SK-N-SH treated with all-trans-retinoic acid at 6 μM for 48 hours (cell line): ENCODE measurements at regions not wholly inside any gene's neighbourhood (a gene's known extent, or its start where the extent isn't known, plus 50 kb on each side); places are given as distances from the start of the nearest gene placed in this dataset.
"Not testable (repeated sequence)": the region's sequence is repeated elsewhere in the genome, so short reads cannot be mapped to it uniquely, and the experiment has no call there.

Source experiments
- ATAC-seq: fragments of 200-7000 bp; cut with Tn5 transposase; 3 replicates; pipeline ENCODE4 v1.9.1; 2020; ENCODE audit warnings: mild to moderate bottlenecking, moderate library complexity
- ARNTL ChIP-seq: fragments of 450-650 bp; formaldehyde crosslinking; IDR thresholded peaks from 2 replicates; pipeline ENCODE4 v1.5.0; 2020; ENCODE audit warnings: low read depth, mild to moderate bottlenecking, moderate library complexity, borderline replicate concordance
- BACH2 ChIP-seq: fragments of 250-450 bp; sonication (Bioruptor Pico); IDR thresholded peaks from 2 replicates; pipeline ENCODE4 v1.9.0; 2021; ENCODE audit warnings: mild to moderate bottlenecking, borderline replicate concordance
- CREB5 ChIP-seq: fragments of 250-450 bp; sonication (Bioruptor Pico); IDR thresholded peaks from 2 replicates; pipeline ENCODE4 v1.5.1; 2020; ENCODE audit warnings: low read depth, mild to moderate bottlenecking, moderate library complexity
- CSDC2 ChIP-seq: fragments of 250-450 bp; sonication (Bioruptor Pico); IDR thresholded peaks from 2 replicates; pipeline ENCODE4 v1.5.0; 2020; ENCODE audit warnings: mild to moderate bottlenecking, moderate library complexity
- ESRRG ChIP-seq: fragments of 250-450 bp; sonication (Bioruptor Pico); IDR thresholded peaks from 2 replicates; pipeline ENCODE4 v1.6.1; 2021; ENCODE audit warnings: mild to moderate bottlenecking
- GLIS3 ChIP-seq: fragments of 250-450 bp; sonication (Bioruptor Pico); IDR thresholded peaks from 2 replicates; pipeline ENCODE4 v1.5.0; 2020; ENCODE audit warnings: mild to moderate bottlenecking, moderate library complexity
- ISL1 ChIP-seq: fragments of 250-450 bp; sonication (Bioruptor Pico); IDR thresholded peaks from 2 replicates; pipeline ENCODE4 v2.1.2; 2022; ENCODE audit warnings: mild to moderate bottlenecking, moderate library complexity
- OSR1 ChIP-seq: fragments of 250-450 bp; sonication (Bioruptor Pico); IDR thresholded peaks from 2 replicates; pipeline ENCODE4 v1.8.0; 2022; ENCODE audit warnings: moderate library complexity, mild to moderate bottlenecking, inconsistent platforms
- PATZ1 ChIP-seq: fragments of 250-450 bp; sonication (Bioruptor Pico); IDR thresholded peaks from 2 replicates; pipeline ENCODE4 v1.8.0; 2020; ENCODE audit warnings: mild to moderate bottlenecking, moderate library complexity, borderline replicate concordance
- PPARA ChIP-seq: fragments of 250-450 bp; sonication (Bioruptor Pico); IDR thresholded peaks from 2 replicates; pipeline ENCODE4 v1.5.0; 2020; ENCODE audit warnings: mild to moderate bottlenecking, borderline replicate concordance
- RARB ChIP-seq: fragments of 250-450 bp; sonication (Bioruptor Pico); IDR thresholded peaks from 2 replicates; pipeline ENCODE4 v1.8.0; 2021; ENCODE audit warnings: mild to moderate bottlenecking, moderate library complexity
- SNAI2 ChIP-seq: fragments of 250-450 bp; sonication (Bioruptor Pico); IDR thresholded peaks from 2 replicates; pipeline ENCODE4 v1.5.0; 2020; ENCODE audit warnings: mild to moderate bottlenecking, moderate library complexity
- TCF4 ChIP-seq: fragments of 250-450 bp; sonication (Bioruptor Pico); IDR thresholded peaks from 2 replicates; pipeline ENCODE4 v1.8.0; 2021; ENCODE audit warnings: mild to moderate bottlenecking, moderate library complexity, borderline replicate concordance
- TOX ChIP-seq: fragments of 250-450 bp; sonication (Bioruptor Pico); IDR thresholded peaks from 2 replicates; pipeline ENCODE4 v1.8.0; 2021; ENCODE audit warnings: mild to moderate bottlenecking, moderate library complexity, borderline replicate concordance
- TSHZ2 ChIP-seq: fragments of 250-450 bp; sonication (Bioruptor Pico); IDR thresholded peaks from 2 replicates; pipeline ENCODE4 v1.5.0; 2020; ENCODE audit warnings: mild to moderate bottlenecking, moderate library complexity
- ZC3H10 ChIP-seq: fragments of 250-450 bp; sonication (Bioruptor Pico); IDR thresholded peaks from 2 replicates; pipeline ENCODE4 v1.5.1; 2021; ENCODE audit warnings: mild to moderate bottlenecking, moderate library complexity
- ZFP30 ChIP-seq: fragments of 450-650 bp; formaldehyde crosslinking; IDR thresholded peaks from 2 replicates; pipeline ENCODE4 v1.5.0; 2022; ENCODE audit warnings: mild to moderate bottlenecking, moderate library complexity
- ZNF565 ChIP-seq: fragments of 450-650 bp; formaldehyde crosslinking; conservative IDR thresholded peaks from 2 replicates; pipeline ENCODE4 v1.5.0; 2020; ENCODE audit warnings: low read depth, mild to moderate bottlenecking, moderate library complexity
- ZNF70 ChIP-seq: fragments of 450-650 bp; formaldehyde crosslinking; IDR thresholded peaks from 2 replicates; pipeline ENCODE4 v1.5.0; 2020; ENCODE audit warnings: mild to moderate bottlenecking, moderate library complexity
- ZNF8 ChIP-seq: fragments of 450-650 bp; formaldehyde crosslinking; IDR thresholded peaks from 2 replicates; pipeline ENCODE4 v1.5.0; 2020; ENCODE audit warnings: mild to moderate bottlenecking, moderate library complexity
- TF ChIP-seq, protein P1 (sequence below): fragments of 250-450 bp; sonication (Bioruptor Pico); IDR thresholded peaks from 2 replicates; pipeline ENCODE4 v1.8.0; 2021; ENCODE audit warnings: low read depth, mild to moderate bottlenecking, moderate library complexity, borderline replicate concordance
- TF ChIP-seq, protein P2 (sequence below): fragments of 250-450 bp; sonication (Bioruptor Pico); IDR thresholded peaks from 2 replicates; pipeline ENCODE4 v1.5.1; 2021; ENCODE audit warnings: mild to moderate bottlenecking, moderate library complexity

DNA sequence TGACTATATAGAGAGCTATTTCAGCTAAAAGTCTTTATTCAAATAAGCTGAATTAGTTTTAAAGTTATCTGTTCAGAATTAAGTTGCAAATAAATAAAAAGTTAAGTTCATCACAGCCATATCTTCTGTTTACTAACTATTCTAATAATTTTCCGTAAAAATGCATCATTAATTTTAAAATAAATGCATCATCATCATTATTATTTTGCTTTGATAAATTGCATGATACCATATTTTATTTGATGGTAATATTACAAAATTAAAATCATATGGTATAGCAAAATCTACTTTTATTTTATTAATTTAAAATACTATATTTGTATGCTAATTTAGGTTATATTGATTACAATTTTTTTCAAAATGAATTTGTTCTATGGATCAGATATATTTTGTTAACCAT lies 357.3 kb upstream of the NDST4 start:
- no peak for ATAC-seq

DNA sequence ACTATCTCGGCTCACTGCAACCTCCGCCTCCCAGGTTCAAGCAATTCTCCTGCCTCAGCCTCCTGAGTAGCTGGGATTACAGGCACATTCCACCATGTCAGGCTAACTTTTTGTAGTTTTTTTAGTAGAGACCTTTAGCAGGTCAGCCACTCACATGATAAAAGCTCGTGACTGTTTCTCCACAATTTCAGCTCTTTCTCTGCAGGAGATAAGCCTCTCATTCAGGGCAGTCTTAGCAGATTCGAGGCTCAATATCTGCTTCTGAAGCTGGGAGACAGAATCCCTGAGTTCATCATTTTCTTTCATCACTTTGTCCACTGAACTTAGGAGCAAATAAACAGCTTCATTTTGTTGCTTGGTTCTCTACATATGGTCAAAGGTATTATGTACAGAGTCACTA lies 345.9 kb upstream of the NDST4 start:
- not testable (repeated sequence) for ATAC-seq

More for the DNA sequence above, 357.3 kb upstream of the NDST4 start:
- TF ChIP-seq TOX (CRISPR knock-in tag) (no peak), ZFP30 (CRISPR knock-in tag) (no peak), ESRRG (CRISPR knock-in tag) (no peak), PATZ1 (CRISPR knock-in tag) (no peak), ZNF8 (CRISPR knock-in tag) (no peak), CREB5 (CRISPR knock-in tag) (no peak), ZC3H10 (CRISPR knock-in tag) (no peak), ISL1 (no peak), TCF4 (no peak), PPARA (no peak), GLIS3 (CRISPR knock-in tag) (no peak), ARNTL (CRISPR knock-in tag) (no peak), SNAI2 (no peak)
- TF ChIP-seq, protein P1, sequence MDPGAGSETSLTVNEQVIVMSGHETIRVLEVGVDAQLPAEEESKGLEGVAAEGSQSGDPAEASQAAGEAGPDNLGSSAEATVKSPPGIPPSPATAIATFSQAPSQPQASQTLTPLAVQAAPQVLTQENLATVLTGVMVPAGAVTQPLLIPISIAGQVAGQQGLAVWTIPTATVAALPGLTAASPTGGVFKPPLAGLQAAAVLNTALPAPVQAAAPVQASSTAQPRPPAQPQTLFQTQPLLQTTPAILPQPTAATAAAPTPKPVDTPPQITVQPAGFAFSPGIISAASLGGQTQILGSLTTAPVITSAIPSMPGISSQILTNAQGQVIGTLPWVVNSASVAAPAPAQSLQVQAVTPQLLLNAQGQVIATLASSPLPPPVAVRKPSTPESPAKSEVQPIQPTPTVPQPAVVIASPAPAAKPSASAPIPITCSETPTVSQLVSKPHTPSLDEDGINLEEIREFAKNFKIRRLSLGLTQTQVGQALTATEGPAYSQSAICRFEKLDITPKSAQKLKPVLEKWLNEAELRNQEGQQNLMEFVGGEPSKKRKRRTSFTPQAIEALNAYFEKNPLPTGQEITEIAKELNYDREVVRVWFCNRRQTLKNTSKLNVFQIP, result no peak
- TF ChIP-seq, protein P2, sequence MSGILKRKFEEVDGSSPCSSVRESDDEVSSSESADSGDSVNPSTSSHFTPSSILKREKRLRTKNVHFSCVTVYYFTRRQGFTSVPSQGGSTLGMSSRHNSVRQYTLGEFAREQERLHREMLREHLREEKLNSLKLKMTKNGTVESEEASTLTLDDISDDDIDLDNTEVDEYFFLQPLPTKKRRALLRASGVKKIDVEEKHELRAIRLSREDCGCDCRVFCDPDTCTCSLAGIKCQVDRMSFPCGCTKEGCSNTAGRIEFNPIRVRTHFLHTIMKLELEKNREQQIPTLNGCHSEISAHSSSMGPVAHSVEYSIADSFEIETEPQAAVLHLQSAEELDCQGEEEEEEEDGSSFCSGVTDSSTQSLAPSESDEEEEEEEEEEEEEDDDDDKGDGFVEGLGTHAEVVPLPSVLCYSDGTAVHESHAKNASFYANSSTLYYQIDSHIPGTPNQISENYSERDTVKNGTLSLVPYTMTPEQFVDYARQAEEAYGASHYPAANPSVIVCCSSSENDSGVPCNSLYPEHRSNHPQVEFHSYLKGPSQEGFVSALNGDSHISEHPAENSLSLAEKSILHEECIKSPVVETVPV, result no peak

- TF ChIP-seq ARNTL (CRISPR knock-in tag) (no peak), PATZ1 (CRISPR knock-in tag) (no peak), CSDC2 (CRISPR knock-in tag) (no peak), ZNF565 (CRISPR knock-in tag) (no peak), ZFP30 (CRISPR knock-in tag) (no peak), BACH2 (no peak), TCF4 (no peak), ISL1 (no peak), OSR1 (CRISPR knock-in tag) (no peak), CREB5 (CRISPR knock-in tag) (no peak), PPARA (no peak), ZNF8 (CRISPR knock-in tag) (no peak), ZNF70 (CRISPR knock-in tag) (no peak), ZC3H10 (CRISPR knock-in tag) (no peak), TOX (CRISPR knock-in tag) (no peak), TSHZ2 (CRISPR knock-in tag) (no peak), RARB (CRISPR knock-in tag) (no peak), SNAI2 (no peak)
- TF ChIP-seq, protein P1, result no peak
- TF ChIP-seq, protein P2, result no peak
Measured at GRCh38 chr4:115456231-115456630, 342.8 kb upstream of the NDST4 start.

More at GRCh38 chr4:115456231-115456630, 342.8 kb upstream of the NDST4 start:
- ATAC-seq, result no peak
